ENCODE measurements at regions not wholly inside any gene's neighbourhood (a gene's known extent, or its start where the extent isn't known, plus 50 kb on each side); places are given as distances from the start of the nearest gene placed in this dataset.
"Not testable (repeated sequence)": the region's sequence is repeated elsewhere in the genome, so short reads cannot be mapped to it uniquely, and the experiment has no call there.

DNA sequence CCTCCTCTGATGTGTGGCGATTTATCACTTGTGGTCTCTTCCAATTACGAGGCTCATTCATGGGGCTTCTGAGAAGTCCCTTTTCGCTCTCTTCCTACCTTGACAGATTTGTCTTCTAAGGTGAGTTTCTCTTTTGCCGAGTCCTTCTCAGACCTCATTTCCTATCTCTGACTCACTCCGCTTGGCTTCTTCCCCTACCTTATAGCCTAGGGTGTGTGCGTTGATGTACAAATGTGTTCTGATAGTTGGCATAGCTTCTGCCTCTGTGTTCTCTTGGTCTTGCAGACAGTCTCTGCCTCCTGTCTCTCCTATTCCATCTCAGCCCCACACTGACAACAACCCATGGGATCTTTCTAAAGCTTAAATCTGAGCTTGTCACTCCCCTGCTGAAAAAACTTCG is 56.9 kb upstream of the SHB start:
- H3K27me3 ChIP-seq (ENCODE audit: control insufficient read depth in 1 of 2, insufficient read depth in 2 of 2, low read length in 2 of 2), result peaks cover 2 to 24% of the 10 kb centered on the region in 2 experiments; a peak in 3 of 5 replicates
- H3K4me3 ChIP-seq (replicated peaks in 1 of 3; ENCODE audit: insufficient read depth in 1 of 3, low read depth in 2 of 3, low read length in 3 of 3), result no peak overlapping the region
- H3K27ac ChIP-seq (ENCODE audit: extremely low read length, insufficient read depth, low read length), result no peak overlapping the region
- DNase-seq (ENCODE audit: low spot score) (no peak), ATAC-seq (no peak), FAIRE-seq (no peak)
- H2AFZ ChIP-seq (ENCODE audit: low read length), result no peak overlapping the region
- no peaks in the 10 kb centered on the region for H3K36me3 ChIP-seq (replicated peaks in 1 of 2; ENCODE audit: control insufficient read depth in 1 of 2, insufficient read depth in 2 of 2, low read length in 2 of 2)
- H3K9ac ChIP-seq (ENCODE audit: insufficient read depth, low read depth, low read length), result no peak overlapping the region
- POLR2A ChIA-PET, result no interaction called here
- H3K79me2 ChIP-seq (ENCODE audit: insufficient read depth, low read length), result no peaks in the 10 kb centered on the region
- intact Hi-C loops (cut with micrococcal nuclease; ENCODE audit: unreplicated experiment) (no loop called here), in situ Hi-C loops (cut with HindIII; ENCODE audit: extremely low pct_ligation_motif_present, low pct_unique_long_range_greater_than_20kb) (no loop called here)
- TF ChIP-seq SRF (IDR thresholded peaks at IDR 0.05; ENCODE audit: low read depth, low read length) (no peak), ZNF670 (CRISPR knock-in tag; IDR thresholded peaks at IDR 0.05; ENCODE audit: borderline replicate concordance) (no peak), ZNF34 (CRISPR knock-in tag; IDR thresholded peaks at IDR 0.05; ENCODE audit: borderline replicate concordance) (no peak), SALL1 (CRISPR knock-in tag; IDR thresholded peaks at IDR 0.05) (no peak), ZNF563 (CRISPR knock-in tag; IDR thresholded peaks at IDR 0.05) (no peak), ZBTB1 (CRISPR knock-in tag; IDR thresholded peaks at IDR 0.05; ENCODE audit: borderline replicate concordance) (no peak), PTBP1 (IDR thresholded peaks at IDR 0.05; ENCODE audit: low read depth, low read length, poor library complexity, severe bottlenecking) (no peak), TEAD2 (CRISPR knock-in tag; IDR thresholded peaks at IDR 0.05) (no peak), ZSCAN12 (CRISPR knock-in tag; IDR thresholded peaks at IDR 0.05) (no peak), ZZZ3 (CRISPR knock-in tag; IDR thresholded peaks at IDR 0.05; ENCODE audit: borderline replicate concordance) (no peak), ZNF792 (CRISPR knock-in tag; IDR thresholded peaks at IDR 0.05) (no peak), HMG20B (CRISPR knock-in tag; conservative IDR thresholded peaks at IDR 0.05) (no peak), MEF2D (CRISPR knock-in tag; IDR thresholded peaks at IDR 0.05) (no peak), ATF7 (IDR thresholded peaks at IDR 0.05) (no peak), ATF7 (CRISPR knock-in tag; IDR thresholded peaks at IDR 0.05) (no peak), AHR (CRISPR knock-in tag; IDR thresholded peaks at IDR 0.05) (no peak), ZNF552 (CRISPR knock-in tag; IDR thresholded peaks at IDR 0.05; ENCODE audit: borderline replicate concordance) (no peak), ZNF101 (CRISPR knock-in tag; IDR thresholded peaks at IDR 0.05; ENCODE audit: borderline replicate concordance, low read depth) (no peak)
- TF ChIP-seq, protein P1, sequence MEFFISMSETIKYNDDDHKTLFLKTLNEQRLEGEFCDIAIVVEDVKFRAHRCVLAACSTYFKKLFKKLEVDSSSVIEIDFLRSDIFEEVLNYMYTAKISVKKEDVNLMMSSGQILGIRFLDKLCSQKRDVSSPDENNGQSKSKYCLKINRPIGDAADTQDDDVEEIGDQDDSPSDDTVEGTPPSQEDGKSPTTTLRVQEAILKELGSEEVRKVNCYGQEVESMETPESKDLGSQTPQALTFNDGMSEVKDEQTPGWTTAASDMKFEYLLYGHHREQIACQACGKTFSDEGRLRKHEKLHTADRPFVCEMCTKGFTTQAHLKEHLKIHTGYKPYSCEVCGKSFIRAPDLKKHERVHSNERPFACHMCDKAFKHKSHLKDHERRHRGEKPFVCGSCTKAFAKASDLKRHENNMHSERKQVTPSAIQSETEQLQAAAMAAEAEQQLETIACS (CRISPR knock-in tag; IDR thresholded peaks at IDR 0.05), result no peak
- TF ChIP-seq, protein P2, sequence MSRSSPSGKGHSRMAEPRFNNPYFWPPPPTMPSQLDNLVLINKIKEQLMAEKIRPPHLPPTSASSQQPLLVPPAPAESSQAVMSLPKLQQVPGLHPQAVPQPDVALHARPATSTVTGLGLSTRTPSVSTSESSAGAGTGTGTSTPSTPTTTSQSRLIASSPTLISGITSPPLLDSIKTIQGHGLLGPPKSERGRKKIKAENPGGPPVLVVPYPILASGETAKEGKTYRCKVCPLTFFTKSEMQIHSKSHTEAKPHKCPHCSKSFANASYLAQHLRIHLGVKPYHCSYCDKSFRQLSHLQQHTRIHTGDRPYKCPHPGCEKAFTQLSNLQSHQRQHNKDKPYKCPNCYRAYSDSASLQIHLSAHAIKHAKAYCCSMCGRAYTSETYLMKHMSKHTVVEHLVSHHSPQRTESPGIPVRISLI (CRISPR knock-in tag; IDR thresholded peaks at IDR 0.05; ENCODE audit: borderline replicate concordance), result no peak
- 41% methylated on average over 7 of the region's 7 CpGs for WGBS (ENCODE audit: low lambda C conversion rate)
- no TSS peak for BruUV-seq (replicated peaks)
- CTCF ChIA-PET (ENCODE audit: low intra/inter-chr PET ratio, low total read pairs), result no interaction called here
- H3K4me2 ChIP-seq (ENCODE audit: low read depth, low read length), result no peak overlapping the region
- no peaks in the 10 kb centered on the region for H3K4me1 ChIP-seq (ENCODE audit: insufficient read depth, low read length)
- no peaks in the 10 kb centered on the region for H3K9me3 ChIP-seq (ENCODE audit: low read length)
- no peaks in the 10 kb centered on the region for H4K20me1 ChIP-seq (ENCODE audit: insufficient read depth, low read length)

DNA sequence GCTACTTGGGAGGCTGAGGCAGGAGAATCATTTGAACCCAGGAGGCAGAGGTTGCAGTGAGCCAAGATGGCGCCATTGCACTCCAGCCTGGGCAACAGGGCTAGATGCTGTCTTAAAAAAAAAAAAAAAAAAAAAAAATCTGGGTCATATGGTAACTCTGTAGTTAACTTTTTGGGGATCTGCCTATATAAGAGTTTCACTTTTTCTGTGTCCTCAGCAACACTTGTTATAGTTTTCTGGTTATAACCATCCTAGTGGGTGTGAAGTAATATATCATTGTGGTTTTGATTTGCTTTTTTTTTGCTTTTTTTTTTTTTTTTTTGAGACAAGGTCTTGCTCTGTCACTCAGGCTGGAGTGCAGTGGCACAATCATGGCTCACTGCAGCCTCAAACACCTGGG is 54.3 kb upstream of the SHB start:
- H3K27me3 ChIP-seq (ENCODE audit: control insufficient read depth in 1 of 2, insufficient read depth in 2 of 2, low read length in 2 of 2), result peaks cover 2 to 27% of the 10 kb centered on the region in 2 experiments; a peak in 3 of 5 replicates
- FAIRE-seq; H4K20me1 ChIP-seq (ENCODE audit: insufficient read depth, low read length); in situ Hi-C loops (cut with HindIII; ENCODE audit: extremely low pct_ligation_motif_present, low pct_unique_long_range_greater_than_20kb); H2AFZ ChIP-seq (ENCODE audit: low read length); H3K36me3 ChIP-seq (replicated peaks in 1 of 2; ENCODE audit: control insufficient read depth in 1 of 2, insufficient read depth in 2 of 2, low read length in 2 of 2); H3K27ac ChIP-seq (ENCODE audit: extremely low read length, insufficient read depth, low read length); H3K4me1 ChIP-seq (ENCODE audit: insufficient read depth, low read length); POLR2A ChIA-PET; H3K4me2 ChIP-seq (ENCODE audit: low read depth, low read length); BruUV-seq (replicated peaks); intact Hi-C loops (cut with micrococcal nuclease; ENCODE audit: unreplicated experiment); H3K9me3 ChIP-seq (ENCODE audit: low read length); H3K79me2 ChIP-seq (ENCODE audit: insufficient read depth, low read length); H3K4me3 ChIP-seq (replicated peaks in 1 of 3; ENCODE audit: insufficient read depth in 1 of 3, low read depth in 2 of 3, low read length in 3 of 3); DNase-seq (ENCODE audit: low spot score); ATAC-seq; H3K9ac ChIP-seq (ENCODE audit: insufficient read depth, low read depth, low read length); CTCF ChIA-PET (ENCODE audit: low intra/inter-chr PET ratio, low total read pairs): not testable (repeated sequence)
- whole genome bisulfite sequencing (ENCODE audit: low lambda C conversion rate), result 5% methylated on average over 1 of the region's 1 CpG
